ENCODE measurements at regions not wholly inside any gene's neighbourhood (a gene's known extent, or its start where the extent isn't known, plus 50 kb on each side); places are given as distances from the start of the nearest gene placed in this dataset.

DNA sequence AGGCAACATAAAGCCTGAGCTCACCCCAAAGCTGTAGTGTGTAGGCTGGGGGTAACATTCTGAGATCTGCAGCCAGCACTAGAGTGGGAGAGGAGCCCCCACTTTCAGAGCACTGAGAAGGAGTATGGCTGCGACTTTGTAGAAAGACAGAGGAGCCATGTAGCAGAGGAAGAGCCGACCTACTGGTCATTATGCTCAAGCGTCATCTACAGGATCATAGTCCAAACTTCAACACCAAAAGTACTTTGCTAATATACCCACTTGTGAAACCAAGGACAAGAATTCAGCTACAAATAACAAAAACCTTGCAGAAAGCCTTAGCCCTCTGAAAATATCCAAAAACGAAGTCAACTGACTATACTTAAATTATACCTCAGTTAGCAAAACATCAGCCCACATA, 330.1 kb downstream of the MAN2A1 start:
- TF ChIP-seq, protein P1, sequence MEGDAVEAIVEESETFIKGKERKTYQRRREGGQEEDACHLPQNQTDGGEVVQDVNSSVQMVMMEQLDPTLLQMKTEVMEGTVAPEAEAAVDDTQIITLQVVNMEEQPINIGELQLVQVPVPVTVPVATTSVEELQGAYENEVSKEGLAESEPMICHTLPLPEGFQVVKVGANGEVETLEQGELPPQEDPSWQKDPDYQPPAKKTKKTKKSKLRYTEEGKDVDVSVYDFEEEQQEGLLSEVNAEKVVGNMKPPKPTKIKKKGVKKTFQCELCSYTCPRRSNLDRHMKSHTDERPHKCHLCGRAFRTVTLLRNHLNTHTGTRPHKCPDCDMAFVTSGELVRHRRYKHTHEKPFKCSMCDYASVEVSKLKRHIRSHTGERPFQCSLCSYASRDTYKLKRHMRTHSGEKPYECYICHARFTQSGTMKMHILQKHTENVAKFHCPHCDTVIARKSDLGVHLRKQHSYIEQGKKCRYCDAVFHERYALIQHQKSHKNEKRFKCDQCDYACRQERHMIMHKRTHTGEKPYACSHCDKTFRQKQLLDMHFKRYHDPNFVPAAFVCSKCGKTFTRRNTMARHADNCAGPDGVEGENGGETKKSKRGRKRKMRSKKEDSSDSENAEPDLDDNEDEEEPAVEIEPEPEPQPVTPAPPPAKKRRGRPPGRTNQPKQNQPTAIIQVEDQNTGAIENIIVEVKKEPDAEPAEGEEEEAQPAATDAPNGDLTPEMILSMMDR (IDR thresholded peaks at IDR 0.05), result no peak
- TF ChIP-seq POLR2A (IDR thresholded peaks at IDR 0.05), result no peak

All from uterus (tissue), 2 donors.